Loucy (cell line): ENCODE measurements at regions not wholly inside any gene's neighbourhood (a gene's known extent, or its start where the extent isn't known, plus 50 kb on each side); places are given as distances from the start of the nearest gene placed in this dataset.
"Not testable (repeated sequence)": the region's sequence is repeated elsewhere in the genome, so short reads cannot be mapped to it uniquely, and the experiment has no call there.

Experiments
- CTCF ChIP-seq: fragments of 200-600 bp; sonication (generic); conservative IDR thresholded peaks from 2 replicates; pipeline ENCODE4 v1.5.1; 2014; ENCODE audit warnings: mild to moderate bottlenecking, antibody characterized with exemption, low read length
- EZH2phosphoT487 ChIP-seq: fragments of 200-600 bp; IDR thresholded peaks from 2 replicates; pipeline ENCODE4 v1.6.1; 2018; ENCODE audit warnings: antibody characterized with exemption, mild to moderate bottlenecking, moderate library complexity, borderline replicate concordance

- TF ChIP-seq CTCF, EZH2phosphoT487: not testable (repeated sequence)
Measured at GRCh38 chr2:87220651-87221050, 199.0 kb upstream of the PLGLB1 start.
